ENCODE measurements at regions not wholly inside any gene's neighbourhood (a gene's known extent, or its start where the extent isn't known, plus 50 kb on each side); places are given as distances from the start of the nearest gene placed in this dataset.

- TF ChIP-seq CTCF (IDR thresholded peaks at IDR 0.05; ENCODE audit: extremely low read depth, missing control alignments) = no peak
- DNase-seq (ENCODE audit: low spot score) = no peak
Measured at GRCh38 chr15:62546628-62547027, 381.5 kb upstream of the C2CD4B start.

GRCh38 chr15:62547584-62547983 lies 382.5 kb upstream of the C2CD4B start:
- TF ChIP-seq CTCF (IDR thresholded peaks at IDR 0.05; ENCODE audit: extremely low read depth, missing control alignments) = no peak
- DNase-seq (ENCODE audit: low spot score) = no peak

GRCh38 chr15:62549345-62549970 lies 384.4 kb upstream of the C2CD4B start:
- DNase-seq (ENCODE audit: low spot score) = peak; percentile 23
- peak; percentile 55 for TF ChIP-seq CTCF (IDR thresholded peaks at IDR 0.05; ENCODE audit: extremely low read depth, missing control alignments)

GRCh38 chr15:62550106-62550505 lies 385.0 kb upstream of the C2CD4B start:
- DNase-seq (ENCODE audit: low spot score) = no peak
- no peak for TF ChIP-seq CTCF (IDR thresholded peaks at IDR 0.05; ENCODE audit: extremely low read depth, missing control alignments)

- no peak for TF ChIP-seq CTCF (IDR thresholded peaks at IDR 0.05; ENCODE audit: extremely low read depth, missing control alignments)
- DNase-seq (ENCODE audit: low spot score) = no peak
Measured at GRCh38 chr15:62552444-62552843, 387.4 kb upstream of the C2CD4B start.

- TF ChIP-seq CTCF (IDR thresholded peaks at IDR 0.05; ENCODE audit: extremely low read depth, missing control alignments) = no peak
- no peak for DNase-seq (ENCODE audit: low spot score)
Measured at GRCh38 chr15:62553911-62554563, 389.0 kb upstream of the C2CD4B start.

GRCh38 chr15:62558640-62559380 lies 393.7 kb upstream of the C2CD4B start:
- TF ChIP-seq CTCF (IDR thresholded peaks at IDR 0.05; ENCODE audit: extremely low read depth, missing control alignments) = no peak
- no peak for DNase-seq (ENCODE audit: low spot score)
